ENCODE measurements at regions not wholly inside any gene's neighbourhood (a gene's known extent, or its start where the extent isn't known, plus 50 kb on each side); places are given as distances from the start of the nearest gene placed in this dataset.
"Not testable (repeated sequence)": the region's sequence is repeated elsewhere in the genome, so short reads cannot be mapped to it uniquely, and the experiment has no call there.

DNA sequence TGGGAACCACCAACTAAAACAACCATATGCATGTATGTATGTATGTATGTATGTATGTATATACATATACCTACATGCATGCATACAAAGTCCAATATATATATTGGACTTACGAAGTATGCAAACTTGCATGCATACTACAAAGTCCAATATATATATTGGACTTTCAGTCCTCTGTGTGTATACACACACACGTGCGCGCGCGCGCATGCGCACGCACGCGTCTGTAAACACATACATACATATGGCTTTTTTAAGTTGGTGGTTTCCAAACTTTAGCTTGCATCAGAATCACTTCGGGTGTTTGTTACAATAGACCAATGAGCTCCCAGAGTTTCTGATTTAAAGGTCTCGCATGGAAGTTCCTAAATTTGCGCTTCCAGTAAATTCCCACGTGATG is 197.5 kb upstream of the C1orf87 start:
- no peak for DNase-seq (ENCODE audit: low spot score)

DNA sequence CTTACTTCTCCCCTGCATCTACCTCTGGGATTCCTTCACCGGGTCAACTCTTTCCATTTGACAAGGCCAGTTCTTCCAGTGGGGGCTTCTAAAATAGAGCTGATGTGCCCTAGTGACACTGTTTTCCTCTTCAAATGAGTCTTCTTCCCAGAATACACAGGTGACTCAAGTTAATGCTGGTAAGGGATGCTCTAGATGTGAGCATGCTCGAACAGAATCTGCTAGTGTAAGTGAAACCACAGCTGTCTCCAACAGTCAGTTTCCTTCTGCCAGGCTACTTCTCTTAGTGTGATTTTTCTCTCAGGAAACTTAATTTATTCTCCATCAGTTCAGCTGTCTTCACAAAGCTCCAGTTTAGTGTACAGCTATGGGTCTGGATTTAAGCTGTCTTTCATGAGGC is 194.9 kb upstream of the C1orf87 start:
- DNase-seq (ENCODE audit: low spot score) = no peak

DNA sequence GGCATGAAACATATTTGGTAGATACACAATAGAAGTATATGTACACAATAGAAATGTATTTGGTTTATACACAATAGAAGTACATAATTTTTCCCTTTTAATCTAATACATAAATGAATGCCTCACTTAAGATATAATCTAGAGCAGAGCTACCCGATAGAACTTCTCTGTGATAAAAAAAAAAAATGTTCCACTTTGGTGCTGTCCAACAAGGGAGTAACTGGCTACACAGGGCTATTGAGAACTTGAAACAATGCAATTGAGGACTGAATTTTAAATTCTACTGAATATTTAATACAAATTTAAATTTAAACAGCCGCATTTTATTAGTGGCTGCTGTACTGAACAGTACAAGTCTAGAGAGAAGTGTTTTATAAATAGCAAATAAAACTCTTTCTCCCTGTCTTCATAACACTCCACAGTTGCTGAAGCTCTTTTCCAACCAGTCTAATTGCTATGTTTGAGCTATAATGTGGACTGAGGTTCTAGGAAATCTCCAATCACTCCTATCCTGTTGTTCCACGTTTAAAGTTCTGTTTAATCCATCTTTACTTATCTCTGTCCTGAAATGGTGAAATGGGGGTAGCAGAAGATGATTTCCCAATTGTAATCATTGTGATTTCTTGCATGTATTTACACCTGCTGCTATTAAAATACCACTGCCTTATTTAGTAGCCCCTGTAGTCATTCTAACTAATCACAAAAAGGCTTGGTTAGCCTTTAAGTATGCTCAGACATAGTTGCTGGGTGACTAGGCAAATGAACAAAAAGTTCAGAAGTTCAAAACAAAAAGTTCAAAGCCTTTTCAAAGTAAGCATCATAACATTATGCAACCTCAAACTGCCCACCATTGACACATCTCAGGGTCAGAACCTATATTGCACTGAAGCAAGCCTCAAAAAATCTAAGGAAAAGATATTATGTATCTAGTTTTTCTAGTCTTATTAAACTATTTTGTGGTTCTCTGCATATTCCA is 192.3 kb upstream of the C1orf87 start:
- no peak for DNase-seq (ENCODE audit: low spot score)

DNA sequence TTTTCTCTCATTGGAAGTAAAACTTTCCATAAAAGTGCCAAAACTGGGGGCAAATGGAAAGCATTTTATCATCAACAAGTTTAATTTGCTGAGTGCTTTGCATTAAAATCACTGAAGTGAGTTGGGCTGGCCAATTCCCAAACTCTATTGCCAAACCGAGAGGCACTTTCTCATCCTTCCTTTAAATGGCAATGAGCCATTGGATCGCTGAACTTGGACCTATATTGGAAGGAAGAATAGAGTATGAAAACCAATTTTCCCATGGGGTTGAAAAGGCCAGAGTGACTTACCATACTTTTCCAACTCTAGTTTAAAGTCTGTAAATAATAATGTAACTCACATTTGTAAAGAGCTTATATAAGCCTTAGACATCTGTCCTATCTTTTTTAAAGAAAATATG is 189.1 kb upstream of the C1orf87 start:
- no peak for DNase-seq (ENCODE audit: low spot score)

DNA sequence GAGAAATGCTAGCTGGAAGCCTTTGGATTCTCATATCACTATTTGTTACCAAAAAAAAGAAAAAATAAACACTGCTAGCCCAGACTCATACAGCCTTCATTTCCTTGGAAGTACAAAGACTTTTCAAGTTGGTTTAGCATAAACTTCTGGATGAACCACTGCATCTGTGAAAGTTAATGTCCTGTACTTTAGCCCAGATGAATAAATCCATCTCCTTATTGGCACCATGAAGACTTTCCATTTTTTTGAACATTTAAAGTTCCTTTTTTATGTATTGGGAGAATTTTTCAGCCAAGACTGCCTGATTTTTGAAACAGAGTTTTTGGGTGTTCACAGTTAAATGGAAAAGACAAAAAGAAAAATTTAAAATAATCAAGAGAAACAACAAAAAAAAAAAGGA is 184.0 kb upstream of the C1orf87 start:
- no peak for DNase-seq (ENCODE audit: low spot score)

DNA sequence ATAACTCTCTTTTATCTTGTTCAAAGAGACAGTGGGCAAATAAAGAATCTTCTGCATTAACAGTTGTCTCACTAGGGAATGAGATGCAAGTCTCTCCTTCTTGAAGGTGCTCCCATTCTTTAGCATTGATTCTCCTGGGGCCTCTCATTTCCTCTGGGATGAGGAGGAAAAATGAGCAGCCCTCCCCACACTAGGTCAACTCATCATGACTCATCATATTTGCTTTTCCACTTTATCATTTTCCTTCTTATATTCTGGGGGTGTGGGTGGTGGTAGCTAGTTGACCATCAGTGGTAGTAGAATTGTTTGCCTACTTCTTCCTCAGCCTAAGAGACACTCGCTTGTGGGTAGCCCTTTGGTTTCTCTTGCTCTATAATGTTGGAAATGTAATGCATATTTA is 182.0 kb upstream of the C1orf87 start:
- DNase-seq (ENCODE audit: low spot score) = no peak

DNA sequence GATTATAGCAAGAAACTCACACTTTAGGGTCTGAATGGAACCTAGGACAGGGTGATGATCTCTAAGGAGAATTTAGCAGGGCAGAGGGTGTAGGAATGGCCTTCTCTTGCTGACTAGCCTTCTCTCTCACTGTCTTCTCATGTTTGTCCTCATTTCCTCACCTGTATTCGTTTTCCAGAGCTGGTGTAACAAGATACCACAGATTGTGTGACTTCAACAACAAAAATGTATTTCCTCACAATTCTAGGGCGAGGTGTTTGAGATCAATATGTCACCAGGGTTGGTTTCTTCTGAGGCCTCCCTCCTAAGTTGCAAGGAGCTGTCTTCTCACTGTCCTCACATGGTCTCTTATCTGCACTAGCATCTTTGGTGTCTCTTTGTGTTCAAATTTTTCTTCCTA is 177.9 kb upstream of the C1orf87 start:
- no peak for DNase-seq (ENCODE audit: low spot score)

DNA sequence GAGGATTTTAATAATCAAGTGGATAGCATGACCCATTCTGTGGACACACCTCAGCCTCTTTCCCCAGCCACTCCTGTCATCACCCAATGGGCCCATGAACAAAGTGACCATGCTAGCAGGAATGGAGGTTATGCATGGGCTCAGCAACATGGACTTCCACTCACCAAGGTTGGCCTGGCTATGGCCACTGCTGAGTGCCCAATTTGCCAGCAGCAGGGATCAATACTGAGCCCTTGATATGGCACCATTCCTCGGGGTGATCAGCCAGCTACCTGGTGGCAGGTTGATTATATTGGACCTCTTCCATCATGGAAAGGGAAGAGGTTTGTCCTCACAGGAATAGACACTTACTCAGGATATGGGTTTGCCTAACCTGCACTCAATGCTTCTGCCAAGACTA is 173.9 kb upstream of the C1orf87 start:
- not testable (repeated sequence) for DNase-seq (ENCODE audit: low spot score)

DNA sequence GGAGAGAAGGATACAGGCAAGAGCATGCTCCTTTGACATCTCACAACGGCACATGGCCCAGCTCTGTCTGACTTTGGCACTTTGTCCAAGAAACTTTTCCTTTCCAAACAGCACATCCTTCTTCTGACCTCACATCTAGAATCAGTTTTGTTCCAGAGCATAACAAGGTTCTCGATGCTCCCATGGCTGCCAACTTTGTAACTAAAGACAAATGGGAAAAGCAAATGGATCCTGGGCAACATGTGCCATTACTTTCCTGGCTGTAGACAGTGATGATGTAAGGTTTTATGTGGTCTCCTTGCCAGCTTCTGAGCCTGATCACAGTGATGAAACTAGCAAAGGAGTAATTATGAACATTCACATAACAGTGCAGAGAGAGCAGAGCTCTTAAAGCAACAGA is 171.8 kb upstream of the C1orf87 start:
- no peak for DNase-seq (ENCODE audit: low spot score)

DNA sequence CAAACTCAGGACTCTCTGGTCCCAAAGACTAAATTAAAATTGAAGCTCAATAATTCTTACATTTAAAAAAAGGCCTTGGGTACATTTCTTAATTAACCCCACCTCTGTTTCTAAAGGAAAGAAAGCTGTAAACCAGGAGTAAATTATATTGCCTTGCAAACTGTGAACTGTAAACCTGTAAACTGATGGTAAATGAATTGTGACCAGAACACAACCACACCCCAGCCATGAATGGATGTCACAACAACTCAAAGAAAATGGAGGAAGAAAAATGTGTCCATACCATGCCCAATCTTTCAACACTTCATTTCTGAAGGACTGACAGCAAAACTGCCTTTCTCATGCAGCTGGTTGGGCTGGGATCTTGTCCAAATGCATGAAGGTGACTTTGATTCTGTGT is 171.3 kb upstream of the C1orf87 start:
- DNase-seq (ENCODE audit: low spot score) = no peak

DNA sequence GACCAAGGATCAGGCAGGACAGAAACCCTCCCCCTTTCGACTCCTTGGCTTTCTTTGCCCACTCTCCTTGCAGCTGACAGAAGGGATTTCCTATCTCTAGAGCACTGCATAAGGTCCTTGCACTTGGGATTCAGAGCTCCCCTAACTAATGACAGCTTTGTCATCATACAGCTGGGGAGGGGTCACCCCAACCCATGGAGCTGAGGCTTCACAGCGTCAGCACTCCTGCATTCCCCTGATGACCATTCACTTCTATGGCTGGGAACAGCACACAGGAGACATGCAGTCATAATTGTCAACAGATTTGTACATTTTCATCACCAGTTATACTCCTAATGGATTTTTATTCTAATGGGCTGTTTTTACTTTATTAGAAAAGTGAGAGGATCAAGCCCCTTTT is 161.7 kb upstream of the C1orf87 start:
- DNase-seq (ENCODE audit: low spot score) = no peak

DNA sequence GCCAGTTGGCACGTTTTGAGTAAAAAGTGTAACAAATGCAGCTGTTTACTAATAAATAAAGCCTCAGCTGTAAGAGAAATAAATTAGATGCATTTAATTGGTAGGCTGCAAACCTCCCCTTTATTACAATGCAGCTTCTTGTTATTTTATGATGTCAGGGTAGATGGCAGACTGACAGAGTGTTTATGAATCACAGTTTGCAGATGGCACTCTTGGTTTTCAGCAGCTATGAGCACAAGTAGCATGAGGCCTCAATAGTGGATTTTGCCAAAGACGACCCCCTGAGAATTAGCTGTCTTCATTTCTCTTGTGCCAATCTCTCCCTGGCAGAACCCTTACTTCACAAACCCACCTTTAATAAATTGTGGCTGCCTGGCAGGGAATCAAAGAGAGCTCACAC is 161.2 kb upstream of the C1orf87 start:
- no peak for DNase-seq (ENCODE audit: low spot score)

DNA sequence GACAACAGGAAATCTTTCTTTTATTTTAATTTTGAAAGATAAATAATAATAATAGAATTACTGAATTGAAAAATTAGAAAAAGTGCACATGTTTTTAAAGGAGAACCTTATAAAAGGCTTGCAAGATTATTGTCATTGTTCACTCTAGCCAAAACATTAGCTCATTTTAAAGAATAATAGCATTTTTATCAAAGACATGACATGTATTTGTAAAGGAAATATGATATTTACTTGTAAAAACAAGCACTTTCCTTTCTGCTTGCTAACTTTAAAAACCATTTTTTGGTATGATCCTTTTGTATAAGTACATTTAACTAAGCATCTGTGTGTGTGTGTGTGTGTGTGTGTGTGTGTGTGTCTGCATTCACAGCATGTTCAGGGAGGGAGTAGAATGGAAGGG is 156.3 kb upstream of the C1orf87 start:
- DNase-seq (ENCODE audit: low spot score) = no peak

DNA sequence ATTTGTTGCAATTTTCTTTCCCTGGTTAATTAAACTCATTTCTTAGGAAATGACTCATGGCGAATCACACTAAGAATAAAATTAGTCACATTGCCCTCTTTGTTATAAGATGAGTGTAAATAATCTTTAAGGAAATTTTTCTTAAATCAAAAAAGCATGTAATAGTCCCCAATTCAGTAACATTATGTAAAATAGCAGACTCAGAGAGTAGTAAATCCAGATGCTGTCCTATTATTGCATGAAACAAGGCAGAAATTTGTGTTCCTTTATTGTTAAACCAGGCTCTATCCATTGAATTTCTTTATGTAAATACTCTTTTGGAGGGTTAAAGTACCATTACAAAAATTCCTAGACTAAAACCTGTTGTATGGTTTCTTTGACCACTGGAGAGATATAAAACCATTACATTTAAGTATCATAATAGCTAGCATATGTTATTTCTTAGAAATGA is 154.5 kb upstream of the C1orf87 start:
- DNase-seq (ENCODE audit: low spot score) = no peak

DNA sequence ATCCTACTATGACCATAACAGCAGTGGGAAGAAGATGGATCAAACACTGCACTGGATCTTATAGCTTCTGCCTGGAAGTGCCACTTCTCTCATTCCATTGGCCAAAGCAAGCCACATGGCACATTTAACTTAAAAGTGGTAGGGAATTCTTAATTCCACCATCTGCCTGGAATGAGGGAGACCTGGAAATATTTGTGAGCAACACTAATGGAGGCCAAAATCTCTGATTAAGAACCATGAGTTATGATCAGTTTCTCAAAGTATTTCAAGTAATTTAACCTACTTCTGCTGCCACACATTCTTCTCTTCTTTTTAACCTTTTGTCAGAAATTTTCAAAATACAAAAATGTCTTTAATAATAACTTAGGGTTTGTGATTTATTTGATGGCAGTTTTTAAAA is 154.0 kb upstream of the C1orf87 start:
- no peak for DNase-seq (ENCODE audit: low spot score)

DNA sequence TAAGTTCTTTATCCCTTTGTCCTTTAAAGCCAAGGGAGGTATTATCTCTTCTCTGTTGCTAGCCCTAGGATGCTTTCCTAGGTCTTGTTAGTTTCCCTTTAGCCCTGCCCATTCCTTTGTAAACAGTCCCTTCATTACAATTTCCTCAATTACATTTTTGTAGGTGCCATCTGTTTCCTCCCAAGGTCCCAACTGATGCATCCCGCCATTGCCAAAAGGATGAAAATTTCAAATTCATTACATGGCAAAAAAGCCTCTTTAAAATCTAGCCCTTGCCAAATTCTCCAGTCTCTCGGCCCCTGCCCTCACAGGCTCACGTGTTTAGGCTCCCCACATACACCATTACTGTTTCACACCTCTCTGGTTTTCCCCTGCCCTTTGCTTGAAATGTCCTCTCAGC is 151.9 kb upstream of the C1orf87 start:
- no peak for DNase-seq (ENCODE audit: low spot score)

DNA sequence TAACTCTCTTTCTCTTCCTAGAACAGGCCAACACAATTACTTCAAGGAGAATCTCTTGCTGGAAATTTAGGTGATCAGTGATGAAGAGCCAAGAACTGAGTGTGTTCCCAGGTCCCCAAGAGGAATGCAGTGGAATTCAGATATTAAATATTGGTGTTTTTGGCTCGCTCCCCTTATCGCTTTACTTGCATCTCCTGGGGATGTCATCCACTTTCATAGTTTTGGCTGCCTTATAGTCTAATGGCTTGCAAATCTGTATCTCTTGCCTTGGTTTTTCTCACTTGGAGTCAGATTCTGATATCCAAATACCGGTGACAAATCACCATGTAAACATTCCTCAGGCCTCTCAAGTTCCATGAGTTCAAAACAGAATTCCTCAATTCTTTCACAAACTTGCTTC is 151.0 kb upstream of the C1orf87 start:
- no peak for DNase-seq (ENCODE audit: low spot score)

DNA sequence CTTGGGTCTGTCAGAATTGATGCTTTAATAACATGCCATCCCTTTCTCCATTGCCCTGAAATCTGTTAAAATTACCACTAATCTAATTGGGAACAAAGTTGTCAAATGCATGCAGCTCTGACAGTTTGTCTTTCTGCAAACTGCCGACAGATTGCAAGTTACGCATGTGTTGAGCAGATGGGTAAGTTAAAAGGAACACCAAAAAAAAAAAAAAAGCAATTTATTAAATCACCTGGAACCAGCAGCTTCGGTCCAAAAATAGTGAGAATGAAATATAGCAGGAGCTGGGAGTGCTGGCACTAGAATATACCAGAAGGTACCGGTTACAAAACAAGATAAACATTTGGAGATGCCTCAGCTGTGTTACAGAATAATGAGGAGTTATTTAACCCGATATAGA is 149.6 kb upstream of the C1orf87 start:
- no peak for DNase-seq (ENCODE audit: low spot score)

DNA sequence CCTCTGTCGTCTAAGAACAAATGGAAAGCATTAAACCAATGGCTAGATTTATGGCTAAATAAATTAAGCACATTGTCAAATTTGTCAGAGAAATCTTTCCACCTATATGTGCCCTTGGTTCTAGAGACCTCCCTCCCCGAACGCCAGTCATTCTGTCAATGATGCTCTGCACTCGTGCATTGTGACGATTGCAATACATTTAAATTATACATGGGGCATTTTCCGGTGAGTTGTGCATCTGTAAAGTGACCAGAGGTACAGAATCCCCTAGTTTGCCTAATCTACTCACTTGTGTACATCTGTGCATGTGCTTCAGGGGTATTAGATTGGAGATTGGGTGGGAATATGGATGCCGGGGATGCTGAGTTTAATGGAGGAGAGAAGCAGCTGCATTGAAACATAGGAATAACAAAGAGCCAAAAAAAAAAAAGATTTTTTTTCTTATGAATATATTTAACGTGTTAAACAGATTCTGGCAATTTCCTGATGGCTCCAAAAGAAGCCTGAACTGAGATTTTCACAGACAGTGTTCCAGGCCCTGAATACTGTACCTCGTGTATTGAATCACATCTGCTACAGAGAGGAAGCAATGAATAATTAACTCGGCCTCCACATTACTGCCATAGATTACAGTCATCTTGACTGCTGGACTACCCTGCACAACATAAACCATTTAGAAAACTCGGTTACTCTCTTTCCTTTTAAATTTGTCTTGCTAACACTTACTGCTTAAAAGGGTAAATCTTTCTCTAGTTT is 149.0 kb upstream of the C1orf87 start:
- DNase-seq (ENCODE audit: low spot score) = no peak

DNA sequence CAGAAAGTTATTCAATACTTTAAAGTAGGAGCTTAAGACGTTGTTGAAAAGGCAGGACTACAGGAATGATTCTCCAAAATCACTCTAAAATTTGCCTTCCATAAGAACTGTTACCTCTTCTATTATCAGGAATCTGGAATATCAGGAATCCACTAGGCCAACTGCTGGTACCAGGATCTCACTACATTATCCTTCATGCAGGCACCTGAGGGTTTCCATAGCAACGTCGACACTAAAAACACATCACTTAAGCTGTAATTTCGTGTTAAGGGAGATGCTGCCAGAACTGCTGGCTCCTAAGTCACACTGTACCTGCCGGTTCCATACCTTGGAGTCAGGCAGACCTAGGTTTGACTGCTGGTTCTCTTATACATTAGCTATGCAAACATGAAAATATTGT is 139.7 kb upstream of the C1orf87 start:
- DNase-seq (ENCODE audit: low spot score) = no peak

DNA sequence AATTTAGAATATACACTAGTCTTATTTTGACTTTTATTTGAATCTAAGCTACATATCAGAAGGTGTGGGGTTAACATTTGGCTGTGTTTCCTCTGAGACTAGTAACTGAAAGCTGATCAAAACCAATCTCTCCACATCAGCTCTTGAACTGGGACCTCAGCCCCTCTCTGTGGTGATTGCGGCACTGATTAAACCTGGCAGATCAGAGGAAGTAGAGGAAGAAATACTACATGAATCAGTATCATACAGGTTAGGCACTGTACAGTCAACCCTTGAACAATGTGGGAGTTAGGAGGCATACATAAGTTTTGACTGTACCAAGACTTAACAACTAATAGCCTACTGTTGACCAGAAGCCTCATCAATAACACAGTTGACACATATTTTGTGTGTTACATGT is 122.5 kb upstream of the C1orf87 start:
- no peak for DNase-seq (ENCODE audit: low spot score)

DNA sequence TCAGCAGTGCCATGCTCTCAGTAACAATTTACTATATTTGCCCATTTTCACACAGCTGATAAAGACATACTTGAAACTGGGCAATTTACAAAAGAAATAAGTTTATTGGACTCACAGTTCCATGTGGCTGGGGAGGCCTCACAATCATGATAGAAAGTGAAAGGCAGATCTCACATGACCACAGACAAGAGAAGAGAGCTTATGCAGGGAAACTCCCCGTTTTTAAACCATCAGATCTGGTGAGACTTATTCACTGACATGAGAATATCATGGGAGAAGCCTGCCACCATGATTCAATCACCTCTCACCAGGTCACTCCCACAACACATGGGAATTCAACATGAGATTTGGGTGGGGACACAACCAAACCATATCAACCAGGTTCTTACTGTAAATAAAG is 112.1 kb upstream of the C1orf87 start:
- no peak for DNase-seq (ENCODE audit: low spot score)

DNA sequence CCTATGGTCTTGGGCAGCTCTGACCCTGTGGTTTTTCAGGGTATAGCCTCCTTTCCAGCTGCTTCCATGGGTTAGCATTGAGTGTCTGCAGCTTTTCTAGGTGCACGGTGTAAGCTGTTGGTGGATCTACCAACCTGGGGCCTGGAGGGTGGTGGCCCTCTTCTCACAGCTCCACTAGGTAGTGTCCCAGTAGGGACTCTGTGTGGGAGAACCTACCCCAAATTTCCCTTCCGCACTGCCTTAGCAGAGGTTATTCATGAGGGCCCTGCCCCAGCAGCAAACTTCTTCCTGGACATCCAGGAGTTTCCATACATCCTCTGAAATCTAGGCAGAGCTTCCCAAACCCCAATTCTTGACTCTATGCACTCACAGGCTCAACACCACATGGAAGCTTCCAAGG is 111.0 kb upstream of the C1orf87 start:
- no peak for DNase-seq (ENCODE audit: low spot score)

Data from CD4-positive, alpha-beta T cell treated with Interleukin-6 at 100 ng/mL for 8 hours (primary cell).